Ovary (tissue), 3 donors: ENCODE measurements at regions not wholly inside any gene's neighbourhood (a gene's known extent, or its start where the extent isn't known, plus 50 kb on each side); places are given as distances from the start of the nearest gene placed in this dataset.

Source experiments
- CTCF ChIP-seq, 3 donors: fragments of 450-650 bp in 2 of 3; fragments of 200-600 bp in 1 of 3; IDR thresholded peaks; one replicate each; pipeline versions ENCODE4 v1.5.1 to v1.8.0; 2016 to 2022; ENCODE audit warnings: antibody characterized with exemption in 3 of 3, mild to moderate bottlenecking in 1 of 3
- EP300 ChIP-seq: sonication (generic); formaldehyde crosslinking; IDR thresholded peaks from one replicate; pipeline ENCODE4 v1.6.1; 2017; ENCODE audit warnings: antibody characterized with exemption
- POLR2A ChIP-seq: fragments of 450-650 bp; IDR thresholded peaks from one replicate; pipeline ENCODE4 v1.6.1; 2017; ENCODE audit warnings: antibody characterized with exemption, mild to moderate bottlenecking, moderate library complexity
- donor health status: DM: no; HTN: no; CAD: no.

GRCh38 chr11:115564851-115565250, 60.6 kb upstream of the CADM1 start:
- no peak for TF ChIP-seq POLR2A
- TF ChIP-seq CTCF (IDR thresholded peaks at IDR 0.05) = no peak
- no peak for TF ChIP-seq EP300
